ENCODE measurements at regions not wholly inside any gene's neighbourhood (a gene's known extent, or its start where the extent isn't known, plus 50 kb on each side); places are given as distances from the start of the nearest gene placed in this dataset.

DNA sequence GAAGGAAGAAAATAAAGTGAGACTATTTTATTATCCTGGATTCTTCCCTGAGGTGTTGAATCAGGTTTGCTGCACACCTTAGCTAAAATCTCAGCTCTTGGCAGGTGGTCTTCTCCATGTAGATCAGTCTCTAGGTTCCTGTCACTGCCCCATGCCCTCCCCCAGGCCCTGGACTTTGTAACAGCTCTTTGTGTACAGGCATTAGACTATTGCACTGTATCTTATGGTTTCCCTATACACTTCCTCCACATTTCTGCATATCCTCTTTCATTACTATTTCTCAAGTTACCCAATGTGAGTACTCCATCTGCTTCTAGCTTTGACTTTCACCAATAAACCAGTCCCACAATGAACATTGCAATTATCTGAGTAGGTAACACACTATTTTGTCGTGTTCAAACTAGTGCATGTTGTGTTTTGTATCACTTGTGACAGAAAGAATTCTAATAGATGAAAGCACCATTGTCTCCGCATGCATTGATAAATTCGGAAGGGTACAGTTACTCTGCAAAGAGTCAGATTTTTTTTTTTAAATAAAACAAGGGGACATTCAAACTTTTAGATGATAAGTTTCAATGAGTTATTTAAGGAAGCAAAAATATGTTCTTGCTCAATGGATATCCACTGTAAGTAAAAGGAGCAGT is 1348.7 kb upstream of the C9orf72 start:
- DNase-seq: no peak

GRCh38 chr9:28922891-28923290 is 1349.6 kb upstream of the C9orf72 start:
- peak; percentile 31 for DNase-seq

DNA sequence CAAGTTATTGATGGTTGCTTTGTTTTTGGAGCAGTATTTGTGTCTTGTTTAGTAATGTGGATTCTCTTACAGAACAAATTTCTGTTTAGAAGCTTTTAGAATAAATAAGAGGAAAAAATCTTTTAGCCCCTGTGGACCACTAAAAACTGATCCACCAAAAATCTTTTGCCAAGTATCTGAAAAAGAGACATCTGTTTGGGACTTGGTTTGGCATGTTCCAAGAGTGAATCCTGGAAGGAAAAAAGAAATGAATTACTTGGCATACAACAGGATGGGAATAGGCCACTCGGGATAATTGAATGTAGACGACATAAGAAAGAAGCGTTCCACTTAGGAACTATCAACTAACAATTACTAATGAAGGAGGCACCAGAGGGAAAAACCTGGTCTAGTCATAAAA is 1350.1 kb upstream of the C9orf72 start:
- peak; percentile 65 for DNase-seq

- no peak for DNase-seq
Observed at GRCh38 chr9:28925157-28925556, 1351.9 kb upstream of the C9orf72 start.

GRCh38 chr9:28926306-28926705 is 1353.0 kb upstream of the C9orf72 start:
- DNase-seq: no peak

- DNase-seq: no peak
Observed at GRCh38 chr9:28927691-28928090, 1354.4 kb upstream of the C9orf72 start.

GRCh38 chr9:28929433-28929832 is 1356.2 kb upstream of the C9orf72 start:
- no peak for DNase-seq

DNA sequence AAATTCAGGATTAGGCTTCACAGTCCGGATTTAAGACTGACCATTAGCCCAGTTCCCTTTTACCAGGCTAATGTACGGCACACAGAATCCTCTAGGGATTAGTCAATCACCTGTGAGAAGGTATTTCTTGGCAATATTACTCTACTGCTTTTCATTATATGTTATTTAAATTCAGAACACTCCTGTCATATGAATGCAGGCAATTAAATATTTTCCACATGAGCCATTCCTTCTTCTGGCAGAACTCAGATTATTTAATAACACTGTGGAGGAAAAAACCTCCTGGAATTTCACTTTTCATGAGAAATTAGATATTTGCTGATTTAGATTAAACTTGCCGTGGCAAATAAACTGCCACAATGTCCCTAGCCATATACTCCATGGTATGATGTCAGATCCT is 1357.5 kb upstream of the C9orf72 start:
- DNase-seq: no peak

DNA sequence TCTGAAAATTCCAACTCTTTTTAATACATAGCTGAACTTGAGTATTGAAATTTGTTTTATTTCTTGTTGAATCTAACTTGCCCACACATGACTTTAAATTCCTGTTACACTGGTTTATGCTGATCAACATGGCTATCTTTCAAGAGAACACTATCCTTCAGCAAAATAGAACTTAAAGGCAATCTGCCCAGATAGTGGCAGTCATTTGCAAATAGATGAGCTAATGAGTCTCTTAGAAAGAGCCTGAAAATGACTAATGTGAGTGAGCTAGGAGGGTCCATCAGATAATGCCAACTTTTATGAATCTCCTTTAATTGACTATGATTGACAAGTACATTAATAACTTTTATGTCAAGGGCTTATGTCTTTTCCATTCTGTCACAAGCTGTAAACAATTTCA is 1360.8 kb upstream of the C9orf72 start:
- no peak for DNase-seq

GRCh38 chr9:28938981-28939380 is 1365.7 kb upstream of the C9orf72 start:
- no peak for DNase-seq

GRCh38 chr9:28941856-28942255 is 1368.6 kb upstream of the C9orf72 start:
- no peak for DNase-seq

- no peak for DNase-seq
Observed at GRCh38 chr9:28942941-28943340, 1369.7 kb upstream of the C9orf72 start.

- DNase-seq: no peak
Observed at GRCh38 chr9:28946648-28947047, 1373.4 kb upstream of the C9orf72 start.

GRCh38 chr9:28951945-28952344 is 1378.7 kb upstream of the C9orf72 start:
- DNase-seq: no peak

GRCh38 chr9:28956116-28956880 is 1383.0 kb upstream of the C9orf72 start:
- DNase-seq: no peak

GRCh38 chr9:28960602-28961001 is 1387.3 kb upstream of the C9orf72 start:
- DNase-seq: no peak

DNA sequence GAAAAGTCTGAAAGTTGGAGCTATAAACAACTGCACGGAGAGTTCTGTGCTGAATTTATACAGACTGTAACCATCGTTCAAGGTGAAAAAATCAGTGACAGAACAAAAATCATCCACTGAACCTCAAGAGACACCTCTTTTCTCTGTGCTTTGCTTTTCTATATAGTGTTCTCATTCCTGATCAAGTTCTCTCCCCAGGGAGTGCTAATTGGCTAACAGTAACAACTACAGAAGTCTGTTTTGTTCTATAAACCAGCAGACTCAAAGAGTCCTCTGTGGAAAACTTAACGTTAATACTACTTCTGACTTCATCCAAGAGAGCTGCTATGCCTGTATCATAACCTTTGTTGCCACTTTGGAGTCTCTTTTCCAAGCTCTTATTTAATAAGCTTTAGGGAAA is 1388.3 kb upstream of the C9orf72 start:
- DNase-seq: no peak

GRCh38 chr9:28967226-28967625 is 1393.9 kb upstream of the C9orf72 start:
- DNase-seq: peak; percentile 25

- no peak for DNase-seq
Observed at GRCh38 chr9:28970241-28970654, 1397.0 kb upstream of the C9orf72 start.

DNA sequence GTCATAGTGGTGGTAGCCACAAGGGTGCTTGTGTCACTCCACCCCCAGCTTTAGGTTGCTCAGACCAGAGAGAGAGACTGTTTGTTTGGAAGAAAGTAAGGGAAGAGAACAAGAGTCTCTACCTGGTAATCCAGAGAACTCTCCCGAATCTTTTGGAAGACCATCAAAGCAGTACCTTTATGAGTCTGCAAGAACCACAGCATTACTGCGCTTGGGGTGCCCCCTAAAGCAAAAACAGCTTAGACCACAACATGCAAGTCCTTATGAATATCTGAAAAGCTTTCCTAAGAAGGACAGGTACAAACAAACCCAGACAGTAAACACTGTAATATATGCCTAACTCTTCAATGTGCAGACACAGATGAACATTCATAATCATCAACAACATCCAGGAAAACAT is 1398.6 kb upstream of the C9orf72 start:
- no peak for DNase-seq

DNA sequence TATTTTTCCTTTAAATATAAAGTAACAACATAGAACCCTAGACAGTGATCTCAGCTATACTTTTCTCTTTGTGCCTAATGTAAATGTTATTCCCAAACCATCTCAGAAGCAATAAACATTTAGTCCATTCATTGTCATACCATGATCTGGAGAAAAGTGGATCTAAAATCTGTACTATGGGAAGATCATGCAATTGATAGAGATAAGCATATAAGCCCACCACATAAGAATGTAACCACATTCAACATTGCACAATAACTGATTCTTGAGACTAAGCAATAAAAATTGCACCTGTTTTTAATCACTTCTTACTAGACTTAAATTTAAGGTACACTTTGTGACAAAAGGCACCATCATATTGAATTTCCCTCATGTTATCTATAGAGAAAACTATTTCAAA is 1403.0 kb upstream of the C9orf72 start:
- no peak for DNase-seq

GRCh38 chr9:28976684-28977083 is 1403.4 kb upstream of the C9orf72 start:
- DNase-seq: no peak

GRCh38 chr9:28981129-28981528 is 1407.8 kb upstream of the C9orf72 start:
- no peak for DNase-seq

GRCh38 chr9:28981711-28982110 is 1408.4 kb upstream of the C9orf72 start:
- no peak for DNase-seq

All from muscle of arm (tissue), 1 donor.